ENCODE measurements at regions not wholly inside any gene's neighbourhood (a gene's known extent, or its start where the extent isn't known, plus 50 kb on each side); places are given as distances from the start of the nearest gene placed in this dataset.

- Histone ChIP-seq H3K23me2 (ENCODE audit: insufficient read length, low read depth, low read length, poor library complexity, severe bottlenecking) (no peaks in the 10 kb centered on the region), H4K5ac (ENCODE audit: insufficient read length, low read depth, low read length) (no peak overlapping the region), H3K79me1 (ENCODE audit: insufficient read depth, low read depth, low read length, poor library complexity, severe bottlenecking) (no peaks in the 10 kb centered on the region), H3K4me1 (ENCODE audit: insufficient read depth, low read length) (no peaks in the 10 kb centered on the region), H3K4ac (ENCODE audit: low read depth, low read length) (no peak overlapping the region), H3T11ph (ENCODE audit: low read length) (no peak overlapping the region), H3K23ac (ENCODE audit: insufficient read length, low read depth, low read length) (no peak overlapping the region), H3K56ac (ENCODE audit: insufficient read length, low read depth, low read length) (no peak overlapping the region), H3K14ac (ENCODE audit: insufficient read depth, low read length) (no peak overlapping the region), H2BK120ac (ENCODE audit: low read depth, low read length, poor library complexity, severe bottlenecking) (no peak overlapping the region), H3K27me3 (ENCODE audit: insufficient read depth, low read length) (no peaks in the 10 kb centered on the region), H3K18ac (ENCODE audit: insufficient read length, low read depth, low read length) (no peak overlapping the region), H4K91ac (ENCODE audit: insufficient read length, low read depth, low read length) (no peak overlapping the region), H3K4me2 (ENCODE audit: insufficient read depth, insufficient read length, low read length) (no peak overlapping the region), H3K79me2 (ENCODE audit: insufficient read depth, low read length) (no peaks in the 10 kb centered on the region), H2BK15ac (ENCODE audit: low read depth, low read length) (no peak overlapping the region), H3K27ac (ENCODE audit: insufficient read length, low read depth, low read length) (no peak overlapping the region), H4K8ac (replicated peaks; ENCODE audit: insufficient read length, low read depth, low read length) (no peak overlapping the region), H3K9ac (ENCODE audit: extremely low read depth, insufficient read length, low read length) (no peak overlapping the region), H2AK5ac (ENCODE audit: insufficient read length, low read length) (no peak overlapping the region), H2BK12ac (ENCODE audit: insufficient read length, low read depth, low read length) (no peak overlapping the region), H2BK20ac (ENCODE audit: low read depth, low read length, poor library complexity, severe bottlenecking) (no peak overlapping the region), H2BK5ac (ENCODE audit: insufficient read length, low read length) (no peak overlapping the region), H4K20me1 (ENCODE audit: control insufficient read depth, insufficient read depth, insufficient read length) (no peaks in the 10 kb centered on the region), H2AFZ (ENCODE audit: low read length) (no peak overlapping the region), H3K9me3 (ENCODE audit: control insufficient read depth, low read depth, low read length) (no peaks in the 10 kb centered on the region)
- TF ChIP-seq, protein P1, sequence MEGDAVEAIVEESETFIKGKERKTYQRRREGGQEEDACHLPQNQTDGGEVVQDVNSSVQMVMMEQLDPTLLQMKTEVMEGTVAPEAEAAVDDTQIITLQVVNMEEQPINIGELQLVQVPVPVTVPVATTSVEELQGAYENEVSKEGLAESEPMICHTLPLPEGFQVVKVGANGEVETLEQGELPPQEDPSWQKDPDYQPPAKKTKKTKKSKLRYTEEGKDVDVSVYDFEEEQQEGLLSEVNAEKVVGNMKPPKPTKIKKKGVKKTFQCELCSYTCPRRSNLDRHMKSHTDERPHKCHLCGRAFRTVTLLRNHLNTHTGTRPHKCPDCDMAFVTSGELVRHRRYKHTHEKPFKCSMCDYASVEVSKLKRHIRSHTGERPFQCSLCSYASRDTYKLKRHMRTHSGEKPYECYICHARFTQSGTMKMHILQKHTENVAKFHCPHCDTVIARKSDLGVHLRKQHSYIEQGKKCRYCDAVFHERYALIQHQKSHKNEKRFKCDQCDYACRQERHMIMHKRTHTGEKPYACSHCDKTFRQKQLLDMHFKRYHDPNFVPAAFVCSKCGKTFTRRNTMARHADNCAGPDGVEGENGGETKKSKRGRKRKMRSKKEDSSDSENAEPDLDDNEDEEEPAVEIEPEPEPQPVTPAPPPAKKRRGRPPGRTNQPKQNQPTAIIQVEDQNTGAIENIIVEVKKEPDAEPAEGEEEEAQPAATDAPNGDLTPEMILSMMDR (conservative IDR thresholded peaks at IDR 0.05): no peak
- Mint-ChIP-seq H3K27me3 (ENCODE audit: low read depth) (no peaks in the 10 kb centered on the region; the same call in 1 of the 2 replicates), H3K36me3 (ENCODE audit: insufficient read depth in 1 of 3, low read depth in 3 of 3) (no peaks in the 10 kb centered on the region; a peak in 1 of 7 replicates), H3K4me3 (no peak overlapping the region), H3K27ac (no peak overlapping the region), H3K4me1 (no peaks in the 10 kb centered on the region; a peak in 1 of 4 replicates), H3K9me3 (0 out of 5 replicates have a peak, but pooled peaks cover 0 to 2% of the 10 kb centered on the region in 2 experiments)
- DNase-seq: no peak
- no CpG with 5 or more reads among the region's 13 CpGs for WGBS (ENCODE audit: extremely low coverage, insufficient read length, low lambda C conversion rate)
Observed at GRCh38 chr21:41024746-41025254, 143.2 kb upstream of the BACE2 start.

Measured in H9 (cell line).